GM19468 (cell line): ENCODE measurements at regions not wholly inside any gene's neighbourhood (a gene's known extent, or its start where the extent isn't known, plus 50 kb on each side); places are given as distances from the start of the nearest gene placed in this dataset.

Experiments used
- ATAC-seq: cut with Tn5 transposase; IDR thresholded peaks from one replicate; pipeline ENCODE4 v1.9.1; 2021; ENCODE audit warnings: mild to moderate bottlenecking, moderate library complexity, moderate number of reproducible peaks; ENCODE audit not compliant: unreplicated experiment; ENCODE audit errors: extremely low read depth

GRCh38 chr1:194544012-194544411 lies 1357.6 kb upstream of the B3GALT2 start:
- ATAC-seq, result no peak

- ATAC-seq, result no peak
Measured at GRCh38 chr1:194538453-194538852, 1352.0 kb upstream of the B3GALT2 start.

GRCh38 chr1:194537521-194537920 lies 1351.1 kb upstream of the B3GALT2 start:
- ATAC-seq, result no peak

GRCh38 chr1:194535369-194535768 lies 1349.0 kb upstream of the B3GALT2 start:
- ATAC-seq, result no peak

GRCh38 chr1:194534784-194535183 lies 1348.4 kb upstream of the B3GALT2 start:
- no peak for ATAC-seq

- ATAC-seq, result no peak
Measured at GRCh38 chr1:194533641-194534040, 1347.2 kb upstream of the B3GALT2 start.

GRCh38 chr1:194517567-194517966 lies 1331.2 kb upstream of the B3GALT2 start:
- no peak for ATAC-seq

- no peak for ATAC-seq
Measured at GRCh38 chr1:194515916-194516315, 1329.5 kb upstream of the B3GALT2 start.

GRCh38 chr1:194512957-194513356 lies 1326.5 kb upstream of the B3GALT2 start:
- no peak for ATAC-seq

GRCh38 chr1:194512345-194512744 lies 1325.9 kb upstream of the B3GALT2 start:
- ATAC-seq, result no peak

- no peak for ATAC-seq
Measured at GRCh38 chr1:194503209-194503608, 1316.8 kb upstream of the B3GALT2 start.

GRCh38 chr1:194495434-194495833 lies 1309.0 kb upstream of the B3GALT2 start:
- ATAC-seq, result no peak

- ATAC-seq, result no peak
Measured at GRCh38 chr1:194487172-194487571, 1300.8 kb upstream of the B3GALT2 start.

- ATAC-seq, result no peak
Measured at GRCh38 chr1:194485432-194485831, 1299.0 kb upstream of the B3GALT2 start.

GRCh38 chr1:194478731-194479130 lies 1292.3 kb upstream of the B3GALT2 start:
- no peak for ATAC-seq

- ATAC-seq, result peak; percentile 87
Measured at GRCh38 chr1:194477908-194478307, 1291.5 kb upstream of the B3GALT2 start.

GRCh38 chr1:194476872-194477271 lies 1290.5 kb upstream of the B3GALT2 start:
- ATAC-seq, result no peak

- ATAC-seq, result no peak
Measured at GRCh38 chr1:194476351-194476750, 1289.9 kb upstream of the B3GALT2 start.

GRCh38 chr1:194474701-194475100 lies 1288.3 kb upstream of the B3GALT2 start:
- ATAC-seq, result no peak

- no peak for ATAC-seq
Measured at GRCh38 chr1:194473766-194474165, 1287.4 kb upstream of the B3GALT2 start.

- ATAC-seq, result no peak
Measured at GRCh38 chr1:194469282-194469681, 1282.9 kb upstream of the B3GALT2 start.

- no peak for ATAC-seq
Measured at GRCh38 chr1:194466706-194467105, 1280.3 kb upstream of the B3GALT2 start.

GRCh38 chr1:194447636-194448035 lies 1261.2 kb upstream of the B3GALT2 start:
- no peak for ATAC-seq
